SK-N-SH (cell line): ENCODE measurements at regions not wholly inside any gene's neighbourhood (a gene's known extent, or its start where the extent isn't known, plus 50 kb on each side); places are given as distances from the start of the nearest gene placed in this dataset.

Source experiments
- EP300 ChIP-seq, 2 experiments: IDR thresholded peaks; 2 replicates each; pipeline versions ENCODE4 v1.4.0 to v1.6.1; 2012; ENCODE audit warnings: borderline replicate concordance in 1 of 2, low read depth in 1 of 2, low read length in 1 of 2
- EZH2phosphoT487 ChIP-seq: fragments of 200-600 bp; sonication (generic); IDR thresholded peaks from 2 replicates; pipeline ENCODE4 v1.6.1; 2017; ENCODE audit warnings: low read depth, mixed run types, mild to moderate bottlenecking, antibody characterized with exemption, moderate library complexity, borderline replicate concordance
- FOXM1 ChIP-seq: IDR thresholded peaks from 2 replicates; pipeline ENCODE4 v1.4.0; 2012; ENCODE audit warnings: low read depth, mild to moderate bottlenecking
- GATA2 ChIP-seq: sonication (generic); formaldehyde crosslinking; IDR thresholded peaks from 2 replicates; pipeline ENCODE4 v1.5.0; 2020; ENCODE audit warnings: mild to moderate bottlenecking, missing genetic modification reagents
- NRF1 ChIP-seq: IDR thresholded peaks from 2 replicates; pipeline ENCODE4 v1.6.1; 2012; ENCODE audit warnings: low read depth, mild to moderate bottlenecking, low read length
- POLR2AphosphoS5 ChIP-seq: IDR thresholded peaks from 2 replicates; pipeline ENCODE4 v1.6.1; 2012; ENCODE audit warnings: low read depth, low read length
- REST ChIP-seq: IDR thresholded peaks from 2 replicates; pipeline ENCODE4 v1.6.1; 2012; ENCODE audit warnings: mild to moderate bottlenecking, low read depth, low read length, moderate library complexity
- SMC3 ChIP-seq: IDR thresholded peaks from 2 replicates; pipeline ENCODE4 v1.6.1; 2012; ENCODE audit warnings: low read depth, low read length, improper control_type of control experiment
- TAF1 ChIP-seq: IDR thresholded peaks from 2 replicates; pipeline ENCODE4 v1.6.1; 2012; ENCODE audit warnings: low read depth, mild to moderate bottlenecking, low read length, moderate library complexity, borderline replicate concordance
- TEAD4 ChIP-seq: IDR thresholded peaks from 2 replicates; pipeline ENCODE4 v1.4.0; 2012; ENCODE audit warnings: mild to moderate bottlenecking, borderline replicate concordance; ENCODE audit not compliant: insufficient read depth
- USF2 ChIP-seq: fragments of 150-350 bp; IDR thresholded peaks from 2 replicates; pipeline ENCODE4 v1.6.1; 2017; ENCODE audit warnings: antibody characterized with exemption, low read length, low read depth, borderline replicate concordance
- TF ChIP-seq, protein P1 (sequence below): fragments of 200-600 bp; sonication (generic); IDR thresholded peaks from 2 replicates; pipeline ENCODE4 v1.6.1; 2017; ENCODE audit warnings: antibody characterized with exemption, mild to moderate bottlenecking, moderate library complexity
- TF ChIP-seq, protein P2 (sequence below): IDR thresholded peaks from 2 replicates; pipeline ENCODE4 v1.4.0; 2012; ENCODE audit warnings: low read depth

DNA sequence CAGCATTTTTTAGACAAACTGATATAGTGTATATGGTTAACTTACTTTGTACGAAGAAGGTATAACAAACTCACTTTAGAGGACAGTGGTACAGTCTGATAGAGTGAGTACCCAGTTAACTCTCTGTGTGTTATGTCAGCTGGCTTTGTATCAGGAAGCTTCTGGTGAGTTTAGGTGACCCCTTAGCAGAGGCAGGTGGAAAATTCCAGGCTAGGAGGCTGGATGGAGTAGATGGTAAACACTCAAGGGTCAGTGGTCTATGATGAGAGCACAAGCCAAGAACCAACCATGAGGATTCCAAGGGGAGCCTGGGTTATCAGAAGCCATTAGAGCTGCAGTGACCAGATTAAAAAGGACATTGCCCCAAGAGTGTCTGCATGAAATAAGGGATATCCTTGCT is 227.3 kb upstream of the CENPE start:
- TF ChIP-seq, protein P1, sequence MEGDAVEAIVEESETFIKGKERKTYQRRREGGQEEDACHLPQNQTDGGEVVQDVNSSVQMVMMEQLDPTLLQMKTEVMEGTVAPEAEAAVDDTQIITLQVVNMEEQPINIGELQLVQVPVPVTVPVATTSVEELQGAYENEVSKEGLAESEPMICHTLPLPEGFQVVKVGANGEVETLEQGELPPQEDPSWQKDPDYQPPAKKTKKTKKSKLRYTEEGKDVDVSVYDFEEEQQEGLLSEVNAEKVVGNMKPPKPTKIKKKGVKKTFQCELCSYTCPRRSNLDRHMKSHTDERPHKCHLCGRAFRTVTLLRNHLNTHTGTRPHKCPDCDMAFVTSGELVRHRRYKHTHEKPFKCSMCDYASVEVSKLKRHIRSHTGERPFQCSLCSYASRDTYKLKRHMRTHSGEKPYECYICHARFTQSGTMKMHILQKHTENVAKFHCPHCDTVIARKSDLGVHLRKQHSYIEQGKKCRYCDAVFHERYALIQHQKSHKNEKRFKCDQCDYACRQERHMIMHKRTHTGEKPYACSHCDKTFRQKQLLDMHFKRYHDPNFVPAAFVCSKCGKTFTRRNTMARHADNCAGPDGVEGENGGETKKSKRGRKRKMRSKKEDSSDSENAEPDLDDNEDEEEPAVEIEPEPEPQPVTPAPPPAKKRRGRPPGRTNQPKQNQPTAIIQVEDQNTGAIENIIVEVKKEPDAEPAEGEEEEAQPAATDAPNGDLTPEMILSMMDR, result no peak
- TF ChIP-seq EP300 (IDR thresholded peaks at IDR 0.05; ENCODE audit: borderline replicate concordance in 1 of 2, low read depth in 1 of 2, low read length in 1 of 2) (no peak), USF2 (no peak), REST (no peak), TEAD4 (no peak), FOXM1 (no peak), NRF1 (no peak), POLR2AphosphoS5 (no peak), TAF1 (no peak), SMC3 (no peak), GATA2 (CRISPR knock-in tag) (no peak), EZH2phosphoT487 (no peak)
- TF ChIP-seq, protein P2, sequence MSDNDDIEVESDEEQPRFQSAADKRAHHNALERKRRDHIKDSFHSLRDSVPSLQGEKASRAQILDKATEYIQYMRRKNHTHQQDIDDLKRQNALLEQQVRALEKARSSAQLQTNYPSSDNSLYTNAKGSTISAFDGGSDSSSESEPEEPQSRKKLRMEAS, result no peak
